Gastrocnemius medialis (tissue), 4 donors: ENCODE measurements at regions not wholly inside any gene's neighbourhood (a gene's known extent, or its start where the extent isn't known, plus 50 kb on each side); places are given as distances from the start of the nearest gene placed in this dataset.
"Not testable (repeated sequence)": the region's sequence is repeated elsewhere in the genome, so short reads cannot be mapped to it uniquely, and the experiment has no call there.

Experiments
- ATAC-seq, 2 donors: fragments of 150-250 bp; one replicate each; pipeline ENCODE4 v1.9.1; 2016
- DNase-seq, 2 donors: peaks; one replicate each; pipeline ENCODE4 v3.0.0-alpha.2; 2019
- H3K27ac ChIP-seq, 4 donors: fragments of 200-600 bp; sonication (generic); 1 replicate in 1 of 4; 2 replicates in 3 of 4; pipeline ENCODE4 v1.5.1; 2016 to 2018; ENCODE audit warnings: mild to moderate bottlenecking in 2 of 4, moderate library complexity in 1 of 4
- H3K27me3 ChIP-seq, 3 donors: fragments of 200-600 bp; sonication (generic) in 2 of 3; 1 replicate in 1 of 3; 2 replicates in 2 of 3; pipeline versions ENCODE4 v1.5.1 to v1.6.0; 2016 to 2019; ENCODE audit warnings: mild to moderate bottlenecking in 1 of 3, moderate library complexity in 1 of 3
- H3K36me3 ChIP-seq, 2 donors: fragments of 200-600 bp; sonication (generic) in 1 of 2; one replicate each; pipeline ENCODE4 v1.5.1; 2017 to 2018
- H3K4me1 ChIP-seq, 2 donors: fragments of 200-600 bp; sonication (generic) in 1 of 2; one replicate each; pipeline ENCODE4 v1.5.1; 2016 to 2017; ENCODE audit warnings: mild to moderate bottlenecking in 2 of 2
- H3K4me3 ChIP-seq, 4 donors: fragments of 200-600 bp; sonication (generic) in 3 of 4; 1 replicate in 1 of 4; 2 replicates in 3 of 4; pipeline ENCODE4 v1.5.1; 2016 to 2019; ENCODE audit warnings: mild to moderate bottlenecking in 2 of 4
- H3K9me3 ChIP-seq, 3 donors: fragments of 200-600 bp; sonication (generic) in 2 of 3; 1 replicate in 1 of 3; 2 replicates in 2 of 3; pipeline ENCODE4 v1.5.1; 2016 to 2019
- POLR2A ChIP-seq, 2 donors: fragments of 450-650 bp; IDR thresholded peaks; one replicate each; pipeline ENCODE4 v1.6.1; 2017; ENCODE audit warnings: antibody characterized with exemption in 2 of 2, mild to moderate bottlenecking in 2 of 2, moderate library complexity in 2 of 2
- in situ Hi-C, 4 donors: fragments of 200-750 bp; cut with MboI; loops; one replicate each; pipeline versions ENCODE4 v1.15.0 to v1.8.0; 2017; ENCODE audit warnings: low sequenced_read_pairs in 4 of 4
- intact Hi-C: fragments of 100-400 bp; cut with DNase I; formaldehyde crosslinking; loops from one replicate; pipeline ENCODE4 v1.15.1; 2023; ENCODE audit warnings: low total_unique reads
- TF ChIP-seq, protein P1 (sequence below), 5 experiments: fragments of 450-650 bp in 3 of 5; fragments of 200-600 bp in 2 of 5; sonication (generic) in 2 of 5; IDR thresholded peaks in 4 of 5; conservative IDR thresholded peaks in 1 of 5; 1 replicate in 4 of 5; 2 replicates in 1 of 5; pipeline ENCODE4 v1.5.1; 2016 to 2019; ENCODE audit warnings: antibody characterized with exemption in 5 of 5, mild to moderate bottlenecking in 3 of 5, moderate library complexity in 3 of 5

DNA sequence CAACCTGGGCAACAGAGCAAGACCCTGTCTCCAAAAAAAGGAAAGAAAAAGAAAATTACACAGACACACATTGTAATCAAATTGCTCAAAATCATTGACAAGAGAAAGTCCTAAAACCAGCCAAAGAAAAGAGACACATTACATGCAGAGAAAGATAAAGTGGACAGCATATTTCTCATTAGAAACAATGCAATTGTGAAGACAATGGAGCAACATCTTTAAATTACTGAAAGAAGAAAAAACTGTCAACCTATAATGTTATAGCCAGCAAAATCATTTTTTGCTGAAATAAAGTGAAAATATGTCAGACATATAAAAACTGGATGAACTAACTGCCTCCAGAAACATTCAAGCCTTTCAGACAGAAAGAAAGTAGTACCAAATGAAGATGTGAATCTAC is 120.6 kb downstream of the TMEM167A start:
- no peaks in the 10 kb centered on the region for H3K36me3 ChIP-seq
- no peak overlapping the region for H3K4me3 ChIP-seq
- intact Hi-C loops (no loop called here), in situ Hi-C loops (no loop called here)
- H3K4me1 ChIP-seq, result no peaks in the 10 kb centered on the region
- TF ChIP-seq POLR2A (IDR thresholded peaks at IDR 0.05), result no peak
- TF ChIP-seq, protein P1, sequence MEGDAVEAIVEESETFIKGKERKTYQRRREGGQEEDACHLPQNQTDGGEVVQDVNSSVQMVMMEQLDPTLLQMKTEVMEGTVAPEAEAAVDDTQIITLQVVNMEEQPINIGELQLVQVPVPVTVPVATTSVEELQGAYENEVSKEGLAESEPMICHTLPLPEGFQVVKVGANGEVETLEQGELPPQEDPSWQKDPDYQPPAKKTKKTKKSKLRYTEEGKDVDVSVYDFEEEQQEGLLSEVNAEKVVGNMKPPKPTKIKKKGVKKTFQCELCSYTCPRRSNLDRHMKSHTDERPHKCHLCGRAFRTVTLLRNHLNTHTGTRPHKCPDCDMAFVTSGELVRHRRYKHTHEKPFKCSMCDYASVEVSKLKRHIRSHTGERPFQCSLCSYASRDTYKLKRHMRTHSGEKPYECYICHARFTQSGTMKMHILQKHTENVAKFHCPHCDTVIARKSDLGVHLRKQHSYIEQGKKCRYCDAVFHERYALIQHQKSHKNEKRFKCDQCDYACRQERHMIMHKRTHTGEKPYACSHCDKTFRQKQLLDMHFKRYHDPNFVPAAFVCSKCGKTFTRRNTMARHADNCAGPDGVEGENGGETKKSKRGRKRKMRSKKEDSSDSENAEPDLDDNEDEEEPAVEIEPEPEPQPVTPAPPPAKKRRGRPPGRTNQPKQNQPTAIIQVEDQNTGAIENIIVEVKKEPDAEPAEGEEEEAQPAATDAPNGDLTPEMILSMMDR (IDR thresholded peaks at IDR 0.05 in 4 of 5, conservative IDR thresholded peaks at IDR 0.05 in 1 of 5), result no peak
- DNase-seq (no peak), ATAC-seq (no peak)
- no peaks in the 10 kb centered on the region for H3K9me3 ChIP-seq
- no peak overlapping the region for H3K27ac ChIP-seq
- H3K27me3 ChIP-seq, result no peaks in the 10 kb centered on the region

DNA sequence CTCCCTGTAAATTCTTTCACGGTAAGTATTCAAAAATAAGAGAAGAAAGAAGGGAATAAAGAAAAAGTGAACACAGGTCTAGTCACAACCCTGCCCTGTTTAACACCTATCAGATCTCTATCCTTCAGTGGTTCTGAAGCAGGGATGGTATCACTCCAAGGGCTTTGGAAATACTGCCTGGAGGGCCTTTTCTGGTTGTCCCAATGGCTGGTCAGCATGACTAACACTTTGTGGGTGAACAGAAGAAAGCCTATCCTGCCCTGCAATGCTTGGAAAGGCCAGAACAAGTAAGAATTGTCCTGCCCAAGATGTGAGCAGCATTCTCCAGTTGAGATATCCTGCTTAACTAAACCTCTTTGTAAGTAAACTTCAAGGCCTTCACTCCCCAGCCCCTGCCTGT is 124.9 kb downstream of the TMEM167A start:
- Histone ChIP-seq H3K27ac (no peak overlapping the region), H3K9me3 (no peaks in the 10 kb centered on the region), H3K4me3 (no peak overlapping the region), H3K36me3 (no peaks in the 10 kb centered on the region), H3K27me3 (no peaks in the 10 kb centered on the region), H3K4me1 (no peaks in the 10 kb centered on the region)
- ATAC-seq, result no peak
- in situ Hi-C loops, result no loop called here
- intact Hi-C loops, result no loop called here
- no peak for DNase-seq
- TF ChIP-seq, protein P1 (IDR thresholded peaks at IDR 0.05 in 4 of 5, conservative IDR thresholded peaks at IDR 0.05 in 1 of 5), result no peak
- TF ChIP-seq POLR2A (IDR thresholded peaks at IDR 0.05), result no peak

DNA sequence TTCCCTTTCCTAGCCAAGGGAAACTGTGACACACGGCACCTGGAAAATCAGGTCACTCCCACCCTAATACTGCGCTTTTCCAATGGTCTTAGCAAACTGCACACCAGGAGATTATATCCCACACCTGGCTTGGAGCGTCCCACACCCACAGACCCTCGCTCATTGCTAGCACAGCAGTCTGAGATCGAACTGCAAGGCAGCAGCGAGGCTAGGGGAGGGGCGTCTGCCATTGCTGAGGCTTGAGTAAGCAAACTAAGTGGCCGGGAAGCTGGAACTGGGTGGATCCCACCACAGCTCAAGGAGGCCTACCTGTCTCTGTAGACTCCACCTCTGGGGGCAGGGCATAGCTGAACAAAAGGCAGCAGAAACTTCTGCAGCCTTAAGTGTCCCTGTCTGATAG is 132.9 kb downstream of the TMEM167A start:
- in situ Hi-C loops, H3K27me3 ChIP-seq, H3K4me1 ChIP-seq, intact Hi-C loops, DNase-seq, ATAC-seq, H3K9me3 ChIP-seq, H3K27ac ChIP-seq, H3K4me3 ChIP-seq, H3K36me3 ChIP-seq: not testable (repeated sequence)

DNA sequence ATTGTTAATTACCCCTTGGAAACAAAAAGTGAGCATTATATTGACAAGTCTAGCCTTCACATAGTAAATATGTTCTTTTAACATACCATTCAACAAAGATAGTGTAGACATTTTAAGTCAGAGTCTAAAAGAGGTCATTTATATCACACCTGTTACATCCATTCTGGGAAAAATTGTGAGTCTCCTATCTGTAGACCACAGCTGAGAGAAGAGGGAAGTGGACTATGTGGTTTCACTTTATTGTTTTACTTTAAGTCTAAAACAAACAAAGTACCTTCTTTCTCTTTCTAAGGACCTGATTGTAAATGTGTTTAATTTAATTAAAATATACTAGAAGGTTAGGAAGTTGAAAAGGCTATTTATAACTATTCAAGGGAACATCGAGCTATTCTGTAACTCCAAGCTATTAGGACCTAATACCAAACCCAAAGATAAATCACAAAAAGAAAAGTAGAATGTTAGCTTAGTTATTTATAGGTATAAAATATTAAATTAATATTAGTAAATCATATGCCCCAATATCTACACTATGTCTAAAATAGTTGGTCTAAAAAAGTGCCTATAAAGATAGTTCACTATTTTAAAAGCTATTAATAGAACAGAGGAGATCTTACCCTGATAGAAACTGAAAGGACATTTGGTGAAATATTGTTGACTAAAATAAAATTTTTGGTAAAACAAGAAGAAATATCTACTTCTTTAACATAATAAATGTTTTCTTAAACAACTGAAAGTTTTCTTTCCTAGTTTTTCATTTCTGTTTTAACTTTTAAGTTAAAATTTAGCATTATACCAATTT is 134.9 kb downstream of the TMEM167A start:
- DNase-seq (no peak), ATAC-seq (no peak)
- TF ChIP-seq, protein P1 (IDR thresholded peaks at IDR 0.05 in 4 of 5, conservative IDR thresholded peaks at IDR 0.05 in 1 of 5), result no peak
- no peak for TF ChIP-seq POLR2A (IDR thresholded peaks at IDR 0.05)
- Histone ChIP-seq H3K4me3 (no peak overlapping the region), H3K4me1 (no peaks in the 10 kb centered on the region), H3K27me3 (no peaks in the 10 kb centered on the region), H3K9me3 (no peaks in the 10 kb centered on the region), H3K36me3 (no peaks in the 10 kb centered on the region), H3K27ac (no peak overlapping the region)
- in situ Hi-C loops, result no loop called here
- intact Hi-C loops, result no loop called here

DNA sequence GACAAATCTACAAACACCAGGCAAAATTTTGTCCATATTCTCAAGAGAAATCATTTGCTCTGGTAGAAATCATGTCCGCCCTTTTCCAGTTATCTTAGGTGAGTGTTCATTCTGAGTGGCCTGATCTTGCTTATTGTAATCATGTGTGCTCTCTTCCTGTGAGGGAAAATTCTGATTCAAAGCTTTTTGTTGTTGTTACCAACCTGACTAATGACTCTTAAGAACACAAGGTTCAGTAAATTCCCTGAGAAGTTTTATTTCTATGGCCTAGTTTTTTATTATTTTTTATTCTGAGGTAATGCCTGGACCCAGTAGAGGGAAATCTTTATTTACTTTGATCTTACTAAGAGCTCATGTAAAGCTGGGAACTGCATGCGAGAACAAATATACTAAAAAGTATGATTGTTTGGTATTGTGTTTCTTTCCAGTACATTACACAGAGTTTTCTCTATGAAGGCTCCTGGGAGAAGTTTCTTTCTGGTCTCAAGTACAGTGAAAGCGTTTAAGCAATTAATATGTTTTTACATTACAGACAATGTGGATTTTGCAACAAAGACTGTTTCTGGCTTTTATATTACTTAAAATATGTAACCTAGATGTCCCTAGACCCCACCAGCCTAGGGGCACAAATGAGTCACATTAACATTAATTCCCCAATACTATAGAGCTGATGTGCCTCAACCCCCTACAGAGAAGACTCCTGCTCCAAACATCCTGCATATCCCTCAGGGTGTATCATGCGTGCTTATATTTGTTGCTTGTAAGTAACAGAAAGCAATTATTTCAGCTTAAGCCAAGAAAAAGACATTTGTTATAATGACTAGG is 138.1 kb downstream of the TMEM167A start:
- no peaks in the 10 kb centered on the region for H3K27me3 ChIP-seq
- intact Hi-C loops, result no loop called here
- H3K4me1 ChIP-seq, result no peaks in the 10 kb centered on the region
- TF ChIP-seq POLR2A (IDR thresholded peaks at IDR 0.05), result no peak
- TF ChIP-seq, protein P1 (IDR thresholded peaks at IDR 0.05 in 4 of 5, conservative IDR thresholded peaks at IDR 0.05 in 1 of 5), result no peak
- ATAC-seq, result no peak
- DNase-seq, result no peak
- no peaks in the 10 kb centered on the region for H3K9me3 ChIP-seq
- H3K4me3 ChIP-seq, result no peak overlapping the region
- in situ Hi-C loops, result no loop called here
- no peaks in the 10 kb centered on the region for H3K36me3 ChIP-seq
- no peak overlapping the region for H3K27ac ChIP-seq

DNA sequence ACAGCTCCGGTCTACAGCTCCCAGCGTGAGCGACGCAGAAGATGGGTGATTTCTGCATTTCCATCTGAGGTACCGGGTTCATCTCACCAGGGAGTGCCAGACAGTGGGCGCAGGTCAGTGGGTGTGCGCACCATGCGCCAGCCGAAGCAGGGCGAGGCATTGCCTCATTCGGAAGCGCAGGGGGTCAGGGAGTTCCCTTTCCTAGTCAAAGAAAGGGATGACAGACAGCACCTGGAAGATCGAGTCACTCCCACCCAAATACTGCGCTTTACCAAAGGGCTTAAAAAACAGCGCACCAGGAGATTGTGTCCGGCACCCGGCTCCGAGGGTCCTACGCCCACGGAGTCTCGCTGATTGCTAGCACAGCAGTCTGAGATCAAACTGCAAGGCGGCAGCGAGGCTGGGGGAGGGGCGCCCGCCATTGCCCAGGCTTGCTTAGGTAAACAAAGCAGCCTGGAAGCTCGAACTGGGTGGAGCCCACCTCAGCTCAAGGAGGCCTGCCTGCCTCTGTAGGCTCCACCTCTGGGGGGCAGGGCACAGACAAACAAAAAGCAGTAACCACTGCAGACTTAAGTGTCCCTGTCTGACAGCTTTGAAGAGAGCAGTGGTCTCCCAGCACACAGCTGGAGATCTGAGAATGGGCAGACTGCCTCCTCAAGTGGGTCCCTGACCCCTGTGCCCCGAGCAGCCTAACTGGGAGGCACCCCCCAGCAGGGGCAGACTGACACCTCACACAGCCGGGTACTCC is 144.5 kb downstream of the TMEM167A start:
- intact Hi-C loops, H3K27ac ChIP-seq, H3K36me3 ChIP-seq, in situ Hi-C loops, DNase-seq, H3K4me3 ChIP-seq, H3K27me3 ChIP-seq, H3K4me1 ChIP-seq, H3K9me3 ChIP-seq, ATAC-seq: not testable (repeated sequence)
